ENCODE measurements at regions not wholly inside any gene's neighbourhood (a gene's known extent, or its start where the extent isn't known, plus 50 kb on each side); places are given as distances from the start of the nearest gene placed in this dataset.

DNA sequence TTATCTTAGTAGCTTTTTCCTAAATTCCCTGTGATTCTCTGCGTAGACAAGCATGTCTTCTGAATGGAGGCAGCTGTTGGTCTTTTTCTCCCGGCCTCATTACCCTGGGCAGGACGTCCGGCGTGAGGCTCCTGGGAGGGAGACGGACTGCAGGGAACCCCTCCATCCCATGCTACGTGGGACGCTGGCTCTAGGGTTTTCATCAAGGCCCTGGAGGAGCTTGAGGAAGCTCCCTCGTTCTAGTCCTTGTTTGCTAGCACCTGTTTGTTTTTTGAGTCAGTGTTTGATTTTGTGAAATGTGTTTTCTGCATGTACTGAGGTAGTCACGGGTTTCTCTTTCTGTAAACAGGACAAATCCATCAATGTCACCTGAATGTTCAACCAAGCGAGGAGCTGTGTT lies 99.3 kb upstream of the TMEM18 start:
- H3K4me3 Mint-ChIP-seq = no peak overlapping the region
- Histone ChIP-seq H2BK15ac (ENCODE audit: low read depth, low read length) (no peak overlapping the region), H3T11ph (ENCODE audit: low read length) (no peak overlapping the region), H3K4me1 (ENCODE audit: insufficient read depth, low read length) (peaks cover 6% of the 10 kb centered on the region; the same call in 1 of the 2 replicates), H2BK5ac (ENCODE audit: insufficient read length, low read length) (no peak overlapping the region), H3K23me2 (ENCODE audit: insufficient read length, low read depth, low read length, poor library complexity, severe bottlenecking) (no peaks in the 10 kb centered on the region), H4K5ac (ENCODE audit: insufficient read length, low read depth, low read length) (no peak overlapping the region), H2AFZ (ENCODE audit: low read length) (no peak overlapping the region), H3K79me2 (ENCODE audit: insufficient read depth, low read length) (no peaks in the 10 kb centered on the region), H3K27ac (ENCODE audit: insufficient read length, low read depth, low read length) (no peak overlapping the region), H3K4ac (ENCODE audit: low read depth, low read length) (no peak overlapping the region), H2BK20ac (ENCODE audit: low read depth, low read length, poor library complexity, severe bottlenecking) (no peak overlapping the region), H2BK120ac (ENCODE audit: low read depth, low read length, poor library complexity, severe bottlenecking) (no peak overlapping the region), H2AK5ac (ENCODE audit: insufficient read length, low read length) (no peak overlapping the region), H3K9ac (ENCODE audit: extremely low read depth, insufficient read length, low read length) (no peak overlapping the region), H4K8ac (replicated peaks; ENCODE audit: insufficient read length, low read depth, low read length) (no peak overlapping the region), H3K9me3 (ENCODE audit: control insufficient read depth, low read depth, low read length) (no peaks in the 10 kb centered on the region), H3K27me3 (ENCODE audit: insufficient read depth, low read length) (no peaks in the 10 kb centered on the region), H2BK12ac (ENCODE audit: insufficient read length, low read depth, low read length) (no peak overlapping the region), H3K18ac (ENCODE audit: insufficient read length, low read depth, low read length) (no peak overlapping the region), H3K79me1 (ENCODE audit: insufficient read depth, low read depth, low read length, poor library complexity, severe bottlenecking) (no peaks in the 10 kb centered on the region), H3K56ac (ENCODE audit: insufficient read length, low read depth, low read length) (no peak overlapping the region), H3K23ac (ENCODE audit: insufficient read length, low read depth, low read length) (no peak overlapping the region), H3K4me2 (ENCODE audit: insufficient read depth, insufficient read length, low read length) (no peak overlapping the region), H3K14ac (ENCODE audit: insufficient read depth, low read length) (no peak overlapping the region), H4K91ac (ENCODE audit: insufficient read length, low read depth, low read length) (no peak overlapping the region), H4K20me1 (ENCODE audit: control insufficient read depth, insufficient read depth, insufficient read length) (no peaks in the 10 kb centered on the region)
- peaks cover 2 to 4% of the 10 kb centered on the region in 2 experiments; a peak in 3 of 5 replicates for H3K9me3 Mint-ChIP-seq
- peaks cover 0 to under 1% (median 0%) of the 10 kb centered on the region in 3 experiments; a peak in 1 of 7 replicates for H3K36me3 Mint-ChIP-seq (ENCODE audit: insufficient read depth in 1 of 3, low read depth in 3 of 3)
- WGBS (ENCODE audit: extremely low coverage, insufficient read length, low lambda C conversion rate) = no CpG with 5 or more reads among the region's 11 CpGs
- peaks cover 3% of the 10 kb centered on the region for H3K27me3 Mint-ChIP-seq (ENCODE audit: low read depth)
- DNase-seq = no peak
- 0 out of 7 replicates have a peak overlapping the region, but pooled peaks of 1 of the 3 experiments have one; percentile 2 for H3K27ac Mint-ChIP-seq
- H3K4me1 Mint-ChIP-seq = peaks cover 42 to 53% of the 10 kb centered on the region in 2 experiments
- TF ChIP-seq, protein P1, sequence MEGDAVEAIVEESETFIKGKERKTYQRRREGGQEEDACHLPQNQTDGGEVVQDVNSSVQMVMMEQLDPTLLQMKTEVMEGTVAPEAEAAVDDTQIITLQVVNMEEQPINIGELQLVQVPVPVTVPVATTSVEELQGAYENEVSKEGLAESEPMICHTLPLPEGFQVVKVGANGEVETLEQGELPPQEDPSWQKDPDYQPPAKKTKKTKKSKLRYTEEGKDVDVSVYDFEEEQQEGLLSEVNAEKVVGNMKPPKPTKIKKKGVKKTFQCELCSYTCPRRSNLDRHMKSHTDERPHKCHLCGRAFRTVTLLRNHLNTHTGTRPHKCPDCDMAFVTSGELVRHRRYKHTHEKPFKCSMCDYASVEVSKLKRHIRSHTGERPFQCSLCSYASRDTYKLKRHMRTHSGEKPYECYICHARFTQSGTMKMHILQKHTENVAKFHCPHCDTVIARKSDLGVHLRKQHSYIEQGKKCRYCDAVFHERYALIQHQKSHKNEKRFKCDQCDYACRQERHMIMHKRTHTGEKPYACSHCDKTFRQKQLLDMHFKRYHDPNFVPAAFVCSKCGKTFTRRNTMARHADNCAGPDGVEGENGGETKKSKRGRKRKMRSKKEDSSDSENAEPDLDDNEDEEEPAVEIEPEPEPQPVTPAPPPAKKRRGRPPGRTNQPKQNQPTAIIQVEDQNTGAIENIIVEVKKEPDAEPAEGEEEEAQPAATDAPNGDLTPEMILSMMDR (conservative IDR thresholded peaks at IDR 0.05) = no peak

Data from H9 (cell line).